HG02678 (cell line): ENCODE measurements at regions not wholly inside any gene's neighbourhood (a gene's known extent, or its start where the extent isn't known, plus 50 kb on each side); places are given as distances from the start of the nearest gene placed in this dataset.

Experiments
- ATAC-seq: cut with Tn5 transposase; IDR thresholded peaks from one replicate; pipeline ENCODE4 v1.9.1; 2021; ENCODE audit warnings: mild to moderate bottlenecking, moderate library complexity; ENCODE audit not compliant: unreplicated experiment

DNA sequence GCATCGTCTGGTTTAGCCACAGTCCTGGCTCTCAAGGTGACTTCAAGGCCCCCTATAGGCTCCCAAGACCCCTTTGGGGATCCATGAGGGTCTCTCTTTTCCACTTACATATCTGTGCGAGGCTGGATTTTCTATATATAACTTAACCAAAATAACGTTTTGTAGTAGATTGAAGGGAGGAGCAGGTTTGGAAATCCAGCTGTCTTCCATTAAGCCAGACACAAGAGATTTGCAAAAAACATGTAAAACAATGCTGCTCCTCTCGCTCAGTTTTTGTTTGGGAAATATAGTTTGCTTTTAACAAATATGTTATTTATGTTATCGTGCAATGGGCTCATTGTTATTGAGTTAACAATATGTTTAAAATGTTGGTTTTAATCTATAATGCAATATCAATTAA is 811.2 kb downstream of the TYW1 start:
- no peak for ATAC-seq

DNA sequence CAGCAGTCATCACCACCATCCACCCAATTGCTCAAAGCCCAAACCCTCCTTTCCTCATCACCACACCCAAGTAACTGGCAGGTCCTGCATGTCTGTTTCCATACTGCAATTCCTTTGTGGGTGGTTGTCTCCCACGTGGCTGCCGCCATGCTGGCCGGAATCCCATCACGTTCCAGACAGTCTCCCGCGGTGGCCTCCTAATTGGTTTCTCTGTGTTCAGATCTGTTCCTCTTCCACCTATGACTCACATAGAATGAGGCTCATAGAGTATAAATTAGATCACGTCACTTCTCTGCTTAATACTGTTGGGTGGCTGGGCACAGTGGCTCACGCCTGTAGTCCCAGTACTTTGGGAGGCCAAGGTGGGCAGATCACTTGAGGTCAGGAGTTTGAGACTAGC is 813.0 kb downstream of the TYW1 start:
- ATAC-seq, result no peak

DNA sequence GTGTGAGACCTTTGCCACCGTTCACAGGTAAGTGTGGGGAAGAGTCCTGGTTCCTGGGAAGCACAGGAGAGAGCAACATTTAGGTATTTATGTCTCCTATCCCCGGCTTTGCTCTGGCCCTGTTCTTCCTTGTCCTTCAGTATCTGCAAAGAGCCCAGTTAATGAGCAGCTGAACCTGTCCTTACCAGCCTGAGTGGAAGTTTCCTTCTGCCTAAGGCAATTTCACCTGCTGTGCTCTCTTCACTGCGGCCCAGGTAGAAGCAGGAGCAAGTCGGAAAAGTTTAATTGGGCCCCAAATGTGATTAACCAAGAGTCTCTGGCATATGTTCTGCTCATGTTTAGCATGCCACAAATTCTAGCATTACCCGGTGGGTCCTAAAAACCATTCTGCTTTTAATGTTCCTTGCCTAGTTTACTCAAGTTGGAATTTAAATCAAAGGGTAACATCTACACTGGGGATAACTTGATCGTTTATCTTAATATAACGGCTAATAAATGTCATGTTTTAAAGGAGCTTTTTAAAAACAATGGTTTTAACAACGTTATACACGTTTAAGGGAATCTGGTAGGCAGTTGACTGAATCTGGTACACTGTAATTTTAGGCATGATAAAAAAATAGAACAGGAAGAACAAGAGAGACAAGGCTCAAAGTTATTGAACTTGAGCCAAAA is 817.1 kb downstream of the TYW1 start:
- no peak for ATAC-seq

DNA sequence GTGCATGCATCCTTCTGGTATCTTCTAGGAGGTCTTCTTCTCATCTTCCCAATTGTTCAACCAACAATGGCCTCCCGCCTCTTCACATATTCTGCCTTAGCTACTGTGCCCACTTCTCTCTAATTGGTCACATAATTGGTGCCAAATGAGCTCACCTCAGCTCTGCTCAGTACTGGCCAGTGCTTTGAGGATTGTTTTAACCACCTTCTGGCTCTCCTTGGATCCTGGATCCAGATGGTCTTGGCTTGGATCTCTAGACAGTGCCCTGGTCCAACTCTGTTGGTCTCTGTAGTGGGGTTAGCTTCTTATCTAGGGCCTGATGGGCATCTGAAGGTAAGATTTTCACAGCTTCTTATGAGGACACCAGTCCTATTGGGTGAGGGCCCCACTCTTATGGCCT is 820.8 kb downstream of the TYW1 start:
- no peak for ATAC-seq

DNA sequence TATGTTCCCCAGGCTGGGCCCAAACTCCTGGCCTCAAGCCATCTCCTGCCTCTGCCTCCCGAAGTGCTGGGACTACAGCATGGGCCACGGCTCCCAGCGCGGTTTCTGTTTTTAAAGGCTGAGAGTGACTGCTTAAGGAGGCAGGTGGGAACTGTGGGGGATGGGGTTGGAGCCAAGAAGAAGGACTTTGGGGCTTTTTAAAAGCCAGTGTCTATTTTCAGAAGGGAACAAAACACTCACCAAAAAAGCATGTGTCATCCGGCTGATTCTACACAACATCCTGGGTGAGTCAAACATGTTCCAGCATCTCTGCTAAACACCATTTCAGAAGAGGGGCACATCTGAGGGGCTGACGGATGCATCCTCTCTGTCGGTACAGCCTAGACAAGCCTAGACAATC is 824.5 kb downstream of the TYW1 start:
- ATAC-seq, result no peak

DNA sequence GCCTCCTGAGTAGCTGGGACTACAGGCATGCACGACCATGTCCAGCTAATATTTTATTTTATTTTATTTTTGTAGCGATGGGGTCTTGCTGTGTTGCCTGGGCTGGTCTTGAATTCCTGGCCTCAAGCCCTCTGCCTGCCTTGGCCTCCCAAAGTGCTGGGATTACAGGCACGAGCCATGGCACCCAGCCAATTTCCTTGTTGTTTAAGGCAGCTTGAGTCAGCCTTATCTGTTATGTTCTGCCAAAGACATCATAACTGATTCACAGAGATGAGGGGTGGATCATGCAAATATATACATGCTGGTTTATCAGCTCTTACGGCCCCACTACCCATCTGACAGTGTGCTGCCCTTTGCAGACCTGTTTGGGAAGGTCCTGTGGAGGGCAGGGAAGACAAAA is 826.7 kb downstream of the TYW1 start:
- ATAC-seq, result no peak

DNA sequence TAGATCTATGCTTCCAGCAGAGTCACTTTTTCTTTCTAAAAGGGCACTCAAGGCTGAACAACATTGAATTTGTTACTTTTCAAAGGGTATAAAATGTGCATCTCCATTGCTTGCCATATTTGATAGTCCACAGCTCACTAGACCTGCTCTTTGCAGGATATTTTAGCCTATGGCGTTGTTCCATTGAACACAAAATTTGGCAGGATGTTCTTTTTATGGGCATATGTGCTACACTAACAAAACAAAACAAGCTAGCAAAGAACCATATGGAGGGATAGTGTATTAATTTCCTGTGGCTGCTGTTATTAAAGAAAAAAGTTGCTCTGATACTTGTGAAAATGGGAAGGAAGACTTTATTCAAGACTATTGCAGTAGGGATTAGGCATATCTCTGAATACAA is 828.7 kb downstream of the TYW1 start:
- ATAC-seq, result no peak

DNA sequence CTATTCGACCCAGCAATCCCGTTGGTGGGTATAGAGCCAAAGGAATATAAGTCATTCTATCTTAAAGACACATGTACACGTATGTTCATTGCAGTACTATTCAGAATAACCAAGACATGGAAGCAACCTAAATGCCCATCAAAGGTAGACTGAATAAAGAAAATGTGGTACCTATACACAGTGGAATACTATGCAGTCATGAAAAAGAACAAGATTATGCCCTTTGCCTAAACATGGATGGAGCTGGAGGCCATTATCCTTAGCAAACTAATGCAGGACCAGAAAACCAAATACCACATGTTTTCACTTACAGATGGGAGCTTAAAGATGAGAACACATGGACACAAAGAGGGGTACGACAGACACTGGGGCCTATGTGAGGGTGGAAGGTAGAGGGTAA is 845.3 kb downstream of the TYW1 start:
- ATAC-seq, result no peak

DNA sequence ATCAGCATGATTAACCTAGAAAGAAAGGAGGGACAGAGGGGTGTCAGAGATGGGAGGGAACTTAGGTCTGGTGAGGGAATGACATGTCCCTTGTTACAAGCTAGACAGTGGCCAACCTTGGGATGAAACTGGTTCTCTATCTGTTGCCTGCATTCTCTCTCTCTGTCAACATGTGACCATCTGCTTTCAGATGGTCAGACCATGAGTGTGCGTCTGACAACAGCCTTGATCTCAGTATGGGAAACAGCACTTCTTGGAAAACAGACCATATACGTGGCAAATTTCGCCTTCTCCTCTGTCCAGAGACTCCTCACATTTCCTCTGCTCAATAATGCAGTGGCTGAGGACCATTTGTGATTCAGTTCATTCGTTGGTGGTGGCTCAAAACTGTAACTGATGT is 845.9 kb downstream of the TYW1 start:
- ATAC-seq, result no peak

DNA sequence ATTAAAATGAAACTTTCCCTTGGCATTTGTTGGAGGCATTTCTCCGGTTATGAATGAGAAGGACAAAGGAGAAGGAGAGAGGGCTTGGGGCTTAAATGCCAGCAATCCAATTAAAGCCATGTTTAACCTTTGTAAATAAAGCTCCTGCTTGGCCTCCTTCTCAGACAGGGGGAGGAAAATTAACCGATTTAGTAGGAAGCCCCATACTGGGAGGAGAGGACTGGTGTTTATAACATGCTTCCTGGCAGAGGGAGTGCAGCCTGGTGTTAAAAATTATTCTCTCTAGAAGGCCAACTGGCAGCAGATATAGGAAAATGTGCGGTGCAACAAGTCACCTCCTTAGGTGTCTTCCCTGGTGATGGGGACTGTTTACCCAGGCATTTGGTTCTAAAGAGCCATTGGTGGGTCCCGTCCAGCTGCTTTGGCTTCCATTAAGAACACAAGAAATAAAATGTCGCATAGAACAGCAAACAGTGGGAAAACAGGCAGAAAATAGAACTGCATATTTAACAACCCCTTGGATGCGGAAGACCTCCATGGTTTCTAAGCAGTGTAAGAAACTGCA is 846.5 kb downstream of the TYW1 start:
- ATAC-seq, result no peak

DNA sequence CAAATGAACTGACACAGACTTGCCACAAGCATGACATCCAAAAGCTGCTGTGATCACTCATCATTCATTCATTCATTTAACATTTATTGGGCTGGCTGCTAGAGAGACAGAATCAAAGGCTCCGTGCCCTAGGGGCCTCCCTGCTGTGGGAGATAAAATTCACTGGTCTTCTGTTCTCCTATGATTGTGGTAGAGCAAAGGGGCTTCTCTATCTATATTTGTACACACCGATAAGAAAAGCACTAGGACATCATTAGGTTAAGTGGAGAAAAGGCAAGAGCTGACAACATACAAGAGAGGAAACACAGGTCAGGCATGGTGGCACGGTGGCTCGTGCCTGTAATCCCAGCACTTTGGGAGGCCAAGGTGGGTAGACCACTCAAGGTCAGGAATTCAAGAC is 847.0 kb downstream of the TYW1 start:
- no peak for ATAC-seq

DNA sequence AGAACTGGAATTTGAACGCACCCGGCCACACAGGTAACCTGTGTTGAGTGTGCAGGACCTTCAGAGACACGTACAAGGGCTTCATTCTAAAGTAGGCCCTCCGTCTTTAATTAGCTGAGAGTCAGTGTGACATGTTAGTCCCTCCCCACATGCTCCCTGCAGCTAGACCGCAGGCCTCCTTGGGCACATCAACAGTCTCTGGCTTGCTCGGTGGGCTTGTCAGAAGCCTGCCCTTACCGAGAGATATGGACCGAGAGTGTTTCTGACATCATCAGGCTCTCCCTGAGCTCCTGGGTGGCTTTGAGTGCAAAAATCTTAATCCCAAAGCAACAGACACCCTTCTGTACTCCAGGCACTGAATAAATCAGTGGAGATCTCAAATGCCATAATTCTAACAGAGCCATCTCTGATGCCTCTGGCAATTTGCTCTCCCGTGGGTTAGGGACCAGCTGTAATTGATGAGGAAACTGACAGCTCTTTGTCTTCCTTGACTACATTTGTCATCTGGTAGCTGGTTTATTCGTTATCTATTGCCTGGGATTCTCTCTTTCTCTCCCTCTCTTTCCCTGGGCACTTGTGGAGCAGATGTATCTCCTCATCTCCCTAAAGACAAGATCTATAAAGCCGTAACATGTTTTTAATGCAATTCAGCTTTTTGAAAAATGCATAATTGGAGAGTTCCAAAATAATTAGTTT is 850.6 kb downstream of the TYW1 start:
- ATAC-seq, result no peak

DNA sequence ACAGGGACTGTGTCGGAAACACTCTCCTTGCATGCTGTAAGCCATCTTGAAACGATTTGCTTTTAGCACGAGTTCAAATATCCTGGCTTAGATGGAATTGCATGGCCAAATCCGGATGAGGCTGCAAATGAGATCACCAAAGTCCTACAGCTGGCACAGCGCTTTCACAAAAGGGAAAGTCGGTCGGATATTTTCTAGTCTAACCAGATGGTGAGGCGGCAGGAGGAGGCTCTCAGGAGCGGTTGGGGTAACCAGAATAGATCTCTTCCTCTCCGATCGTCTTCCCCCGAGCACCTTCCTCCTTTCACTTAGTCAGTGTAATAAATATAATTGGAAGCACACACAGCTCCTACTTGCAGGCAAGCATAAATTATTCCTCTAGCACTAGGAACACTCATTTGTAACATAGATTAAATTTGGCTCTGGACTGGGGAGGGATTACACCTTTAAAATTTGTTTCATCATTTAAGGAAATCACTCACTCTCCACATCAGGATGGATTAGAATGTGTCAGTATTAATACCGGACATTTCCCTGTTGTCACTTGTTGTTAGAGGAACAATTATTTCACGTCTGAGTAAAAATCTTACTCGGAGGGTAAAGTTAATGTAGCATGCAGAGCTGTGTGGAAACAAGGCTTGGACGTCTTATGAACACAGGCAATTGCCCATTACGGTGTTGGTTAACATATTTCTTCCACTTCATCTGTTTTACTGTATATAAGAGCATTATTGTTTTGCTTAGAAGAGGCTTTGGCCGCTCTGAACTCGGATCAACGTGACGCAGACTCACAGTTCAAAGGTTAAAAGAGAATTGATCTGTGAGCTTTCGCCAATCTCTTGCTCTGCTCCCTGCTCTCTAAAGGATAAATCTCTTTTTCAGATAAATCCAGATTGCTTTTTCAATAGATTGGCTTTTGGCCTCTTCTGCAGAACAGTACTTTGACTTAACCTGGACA is 857.9 kb downstream of the TYW1 start:
- ATAC-seq, result no peak

DNA sequence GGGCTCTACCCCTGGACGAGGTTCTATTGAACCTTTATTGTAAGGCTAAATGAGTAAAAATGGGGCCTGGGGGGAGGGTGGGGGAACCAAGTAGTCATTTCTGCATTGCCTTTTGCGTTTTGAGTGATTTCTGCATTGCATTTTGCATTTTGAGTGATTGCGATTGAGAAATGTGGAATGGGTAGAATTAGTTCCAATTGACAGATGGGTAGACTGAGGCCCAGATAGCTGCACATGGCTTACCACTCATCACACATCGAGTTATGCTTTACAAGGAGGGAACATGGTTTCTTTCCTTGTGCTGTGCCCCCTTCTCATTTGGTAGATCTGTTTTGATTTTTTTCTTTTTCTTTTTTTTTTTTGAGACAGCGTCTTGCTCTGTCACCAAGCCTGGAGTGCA is 858.7 kb downstream of the TYW1 start:
- ATAC-seq, result no peak

DNA sequence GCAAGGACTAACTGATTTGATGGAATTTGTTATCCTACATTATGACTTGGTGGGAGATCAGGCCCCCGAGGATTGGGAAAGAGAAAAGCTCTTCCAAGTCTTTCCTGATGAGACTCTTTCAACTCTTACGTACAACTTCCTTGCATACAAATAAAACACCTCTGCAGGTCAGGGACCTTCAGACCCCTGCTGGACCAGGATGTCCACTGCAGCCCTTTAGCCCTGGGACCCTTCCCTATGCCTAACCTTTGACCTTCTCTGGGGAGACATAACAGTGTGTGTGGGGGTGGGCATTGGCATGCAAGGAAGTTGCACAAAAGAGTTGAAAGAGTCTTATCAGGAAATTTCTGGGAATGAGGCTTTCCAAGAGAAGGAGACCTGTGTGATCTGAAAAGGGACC is 859.4 kb downstream of the TYW1 start:
- no peak for ATAC-seq

DNA sequence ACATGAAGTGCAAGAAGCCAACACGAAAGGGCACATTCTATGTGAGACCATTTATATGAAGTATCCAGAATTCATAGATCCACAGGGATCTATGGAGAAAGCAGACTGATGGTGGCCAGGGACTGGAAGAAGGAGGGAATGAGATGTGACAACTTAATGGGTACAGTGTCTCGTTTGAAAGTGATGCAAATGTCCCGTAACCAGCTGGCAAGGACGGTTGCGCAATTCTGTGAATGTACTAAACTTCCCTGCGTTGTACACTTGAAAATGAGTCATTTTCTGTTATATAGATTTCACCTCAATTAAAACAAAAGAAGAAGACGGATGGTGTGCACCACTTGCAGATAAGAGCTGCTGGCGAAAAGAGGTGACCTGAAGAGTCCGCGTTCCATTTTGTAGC is 861.1 kb downstream of the TYW1 start:
- ATAC-seq, result no peak

DNA sequence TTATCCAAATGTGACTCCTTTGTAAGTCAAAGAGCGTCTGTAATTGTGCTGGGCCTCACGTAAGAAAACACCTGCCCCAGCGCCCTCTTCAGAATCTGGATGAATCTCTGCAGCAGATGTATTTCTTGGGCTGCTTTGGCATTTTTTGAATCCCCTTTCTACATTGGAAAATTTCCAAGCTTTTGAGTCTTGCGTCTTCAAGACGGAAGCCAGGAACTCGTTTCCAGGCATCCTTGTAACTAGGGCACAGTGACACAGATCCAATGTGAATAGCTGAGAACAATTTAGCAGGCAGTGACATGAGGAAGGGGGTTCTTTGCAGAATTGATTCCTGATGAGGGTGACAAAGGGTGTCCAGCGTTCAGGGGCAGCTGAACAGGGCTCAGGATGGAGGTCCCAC is 862.3 kb downstream of the TYW1 start:
- ATAC-seq, result no peak

DNA sequence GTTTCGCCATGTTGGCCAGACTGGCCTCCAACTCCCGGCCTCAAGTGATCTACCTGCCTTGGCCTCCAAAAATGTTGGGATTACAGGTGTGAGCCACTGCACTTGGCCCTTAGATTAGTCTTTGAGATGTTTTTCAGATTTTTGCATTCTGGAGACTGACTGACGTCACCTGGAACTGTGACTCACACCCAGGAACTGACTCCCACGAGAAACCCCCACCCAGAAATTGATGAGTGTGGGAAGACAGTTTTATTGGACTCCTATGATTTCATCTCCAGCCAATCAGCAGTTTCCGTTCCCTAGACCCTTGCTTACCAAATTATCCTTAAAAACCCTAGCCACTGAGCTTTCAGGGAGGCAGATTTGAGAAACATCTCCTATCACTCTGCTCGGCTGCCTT is 867.3 kb downstream of the TYW1 start:
- no peak for ATAC-seq

DNA sequence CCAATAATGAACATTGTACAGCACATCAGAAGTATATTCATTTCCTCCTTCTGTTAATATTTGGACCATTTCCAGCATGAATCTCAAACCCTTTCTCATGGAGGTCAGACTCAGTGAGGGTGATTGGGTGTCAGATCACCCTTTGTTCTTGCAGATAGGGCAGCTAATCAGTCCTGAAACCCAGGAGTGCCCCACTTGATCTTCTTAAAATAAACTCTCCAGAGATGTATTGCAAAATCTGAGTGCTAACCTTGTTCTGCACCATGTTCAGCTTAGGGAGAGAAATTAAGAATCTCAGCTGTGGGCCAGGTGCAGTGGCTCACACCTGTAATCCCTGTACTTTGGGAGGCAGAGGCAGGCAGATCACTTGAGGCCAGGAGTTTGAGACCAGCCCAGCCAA is 869.4 kb downstream of the TYW1 start:
- no peak for ATAC-seq

DNA sequence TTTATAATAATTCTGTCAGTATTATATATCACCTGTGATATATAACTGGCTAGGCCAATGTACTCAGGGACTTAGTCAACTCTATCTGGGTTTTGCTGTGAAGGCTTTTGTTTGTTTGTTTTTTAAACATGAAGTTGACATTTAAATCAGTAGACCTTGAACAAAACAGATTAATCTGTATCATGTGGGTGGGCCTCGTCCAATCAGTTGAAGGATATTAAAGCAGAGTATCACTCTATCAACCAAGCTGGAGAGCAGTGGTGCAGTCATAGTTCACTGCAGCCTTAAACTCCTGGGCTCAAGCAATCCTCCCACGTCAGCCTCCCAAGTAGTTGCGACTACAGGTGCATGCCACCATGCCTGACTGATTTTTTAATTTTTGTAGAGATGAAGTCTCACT is 870.2 kb downstream of the TYW1 start:
- ATAC-seq, result no peak

DNA sequence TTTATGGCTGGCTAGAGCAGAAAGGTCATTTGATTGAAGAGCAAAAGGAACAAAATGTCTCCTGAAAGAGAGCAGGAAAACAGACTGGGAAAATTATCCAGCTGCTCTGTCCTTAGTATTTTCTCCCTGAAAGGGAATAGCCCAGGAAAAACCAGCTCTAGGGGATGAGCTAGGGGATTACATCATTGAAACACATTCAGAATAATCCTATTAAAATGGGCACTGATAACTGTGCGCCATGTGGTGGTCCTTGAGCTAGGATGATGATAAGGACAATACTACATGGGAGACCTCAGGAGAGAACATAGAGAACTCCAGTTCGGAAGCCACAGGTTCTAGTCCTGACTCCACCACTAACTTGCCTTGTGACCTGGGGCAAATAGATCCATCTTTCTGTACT is 873.8 kb downstream of the TYW1 start:
- no peak for ATAC-seq

DNA sequence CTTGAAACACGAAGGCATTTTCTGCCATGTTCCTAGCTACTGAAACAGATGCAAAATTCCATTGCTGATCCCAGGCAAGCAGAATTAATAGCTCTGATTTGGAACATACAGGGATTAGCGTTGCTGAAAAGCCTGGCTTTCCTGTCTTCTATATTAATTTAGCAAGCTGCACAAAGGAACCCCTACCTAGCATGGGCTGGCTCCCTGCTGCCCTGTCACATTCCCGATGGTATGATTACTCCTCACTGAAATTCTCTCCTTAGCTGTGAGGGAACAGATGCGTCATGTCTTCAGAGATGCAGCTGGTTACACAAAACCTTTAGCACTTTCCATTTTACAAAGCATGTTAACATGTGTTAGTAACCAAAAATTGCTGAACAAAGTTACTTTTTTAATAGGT is 878.9 kb downstream of the TYW1 start:
- no peak for ATAC-seq
